Erythroblast (primary cell): ENCODE measurements at regions not wholly inside any gene's neighbourhood (a gene's known extent, or its start where the extent isn't known, plus 50 kb on each side); places are given as distances from the start of the nearest gene placed in this dataset.

Experiments used
- GATA1 ChIP-seq: IDR thresholded peaks from 2 replicates; pipeline ENCODE4 v1.6.1; 2011; ENCODE audit warnings: low read depth, mild to moderate bottlenecking, control low read depth, low read length, moderate library complexity
- POLR2A ChIP-seq: IDR thresholded peaks from 2 replicates; pipeline ENCODE4 v1.6.1; 2011; ENCODE audit warnings: mild to moderate bottlenecking, low read length

DNA sequence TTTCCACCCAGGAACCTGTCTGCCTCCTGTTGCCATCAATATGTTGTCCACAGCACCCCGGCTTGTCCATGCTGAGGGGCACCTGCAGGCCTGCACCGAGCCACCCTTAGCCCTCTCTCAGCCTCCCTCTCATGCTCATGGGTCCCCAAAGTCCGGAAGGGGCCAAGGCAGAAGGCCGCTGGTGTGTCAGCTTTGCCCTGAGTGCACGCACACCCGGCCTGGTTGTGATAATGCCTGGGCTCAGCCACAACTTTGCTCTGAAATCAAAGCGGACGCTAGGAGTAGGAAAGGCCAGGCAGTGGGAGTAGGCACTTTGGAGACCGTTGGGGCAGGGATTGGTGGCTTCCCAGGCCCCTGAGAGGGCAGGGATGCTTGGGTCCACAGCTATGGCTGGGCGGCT lies 201.8 kb upstream of the NUDT12 start:
- TF ChIP-seq POLR2A (no peak), GATA1 (no peak)
